BJ (cell line): ENCODE measurements at regions not wholly inside any gene's neighbourhood (a gene's known extent, or its start where the extent isn't known, plus 50 kb on each side); places are given as distances from the start of the nearest gene placed in this dataset.
A peak's percentile ranks its signal among the peaks of the same experiment; 100 is the strongest.

Experiments
- CTCF ChIA-PET: fragments of 350-600 bp; formaldehyde crosslinking; extraction: SDS; loops from one replicate; lab custom pipeline; 2021; ENCODE audit warnings: antibody characterized with exemption, inconsistent platforms; lab: Yijun Ruan, JAX
- POLR2A ChIA-PET: fragments of 300-600 bp; sonication (Branson Sonifier 250); formaldehyde crosslinking; extraction: SDS; loops from one replicate; lab custom pipeline; 2021; ENCODE audit warnings: antibody characterized with exemption; lab: Charles Lee
- DNase-seq: peaks from one replicate; pipeline ENCODE4 v3.0.0-alpha.2; 2011; ENCODE audit warnings: low read depth
- H3K27me3 ChIP-seq: 2 replicates; pipeline ENCODE4 v1.6.0; 2011; ENCODE audit warnings: low read length; ENCODE audit not compliant: control insufficient read depth, insufficient read depth
- H3K36me3 ChIP-seq: 2 replicates; pipeline ENCODE4 v1.5.1; 2011; ENCODE audit warnings: low read length; ENCODE audit not compliant: control insufficient read depth, insufficient read depth
- H3K4me3 ChIP-seq: 2 replicates; pipeline ENCODE4 v1.5.1; 2011; ENCODE audit warnings: low read depth, mild to moderate bottlenecking, control low read depth, low read length
- TF ChIP-seq, protein P1 (sequence below): IDR thresholded peaks from 2 replicates; pipeline ENCODE4 v1.5.1; 2011; ENCODE audit warnings: low read depth, mild to moderate bottlenecking, control low read depth, inconsistent platforms, low read length, moderate library complexity; ENCODE audit not compliant: insufficient read depth

DNA sequence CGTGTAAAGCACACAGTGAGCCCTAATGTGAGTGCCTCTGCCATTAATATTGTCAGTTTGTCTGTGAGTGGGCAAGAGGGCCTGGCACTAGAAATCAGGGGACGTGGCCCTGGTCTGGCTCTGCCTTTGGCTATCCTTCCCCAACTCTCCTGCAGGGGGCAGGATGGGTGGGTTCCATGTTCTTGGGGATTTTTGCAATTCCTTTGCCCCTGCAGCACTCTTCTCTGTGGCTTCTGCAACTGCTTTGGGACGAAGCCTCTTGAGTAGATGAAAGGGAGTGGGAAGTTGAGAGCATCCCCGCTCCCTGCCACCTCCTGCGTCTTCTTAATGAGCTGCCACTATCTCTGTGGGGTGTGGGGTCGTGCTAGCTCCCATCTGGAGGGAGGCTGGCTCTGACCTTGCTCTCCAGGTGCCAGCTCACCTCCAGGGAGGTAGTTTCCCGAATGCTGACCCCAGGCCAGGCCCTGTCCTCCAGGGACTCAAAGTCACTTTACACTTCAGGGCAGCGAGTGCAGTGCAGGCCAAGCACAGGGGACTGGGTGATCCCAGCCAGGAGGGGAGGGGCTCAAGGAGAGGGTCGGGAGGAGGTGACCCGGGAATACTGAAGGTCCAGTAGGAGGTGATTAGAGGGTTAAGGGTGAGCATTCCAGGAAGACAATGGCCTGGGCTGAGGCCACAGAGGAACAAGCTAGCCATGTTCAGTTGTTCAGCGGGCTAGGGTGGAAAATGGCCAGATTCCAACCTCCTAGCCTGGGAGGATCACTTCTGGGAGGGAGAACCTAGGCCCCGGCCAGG, 121.0 kb upstream of the NLRP1 start:
- POLR2A ChIA-PET: no interaction called here
- CTCF ChIA-PET: interaction anchor here (0.6 to 6.9 kb wide), 9 partner anchors 8 to 180 kb away, joined by 3 to 48 read pairs (median 6); no protein-coding TSS in a partner anchor
- Histone ChIP-seq H3K36me3 (no peaks in the 10 kb centered on the region), H3K27me3 (no peaks in the 10 kb centered on the region), H3K4me3 (no peak overlapping the region)
- TF ChIP-seq, protein P1, sequence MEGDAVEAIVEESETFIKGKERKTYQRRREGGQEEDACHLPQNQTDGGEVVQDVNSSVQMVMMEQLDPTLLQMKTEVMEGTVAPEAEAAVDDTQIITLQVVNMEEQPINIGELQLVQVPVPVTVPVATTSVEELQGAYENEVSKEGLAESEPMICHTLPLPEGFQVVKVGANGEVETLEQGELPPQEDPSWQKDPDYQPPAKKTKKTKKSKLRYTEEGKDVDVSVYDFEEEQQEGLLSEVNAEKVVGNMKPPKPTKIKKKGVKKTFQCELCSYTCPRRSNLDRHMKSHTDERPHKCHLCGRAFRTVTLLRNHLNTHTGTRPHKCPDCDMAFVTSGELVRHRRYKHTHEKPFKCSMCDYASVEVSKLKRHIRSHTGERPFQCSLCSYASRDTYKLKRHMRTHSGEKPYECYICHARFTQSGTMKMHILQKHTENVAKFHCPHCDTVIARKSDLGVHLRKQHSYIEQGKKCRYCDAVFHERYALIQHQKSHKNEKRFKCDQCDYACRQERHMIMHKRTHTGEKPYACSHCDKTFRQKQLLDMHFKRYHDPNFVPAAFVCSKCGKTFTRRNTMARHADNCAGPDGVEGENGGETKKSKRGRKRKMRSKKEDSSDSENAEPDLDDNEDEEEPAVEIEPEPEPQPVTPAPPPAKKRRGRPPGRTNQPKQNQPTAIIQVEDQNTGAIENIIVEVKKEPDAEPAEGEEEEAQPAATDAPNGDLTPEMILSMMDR: peak; percentile 39
- no peak for DNase-seq

DNA sequence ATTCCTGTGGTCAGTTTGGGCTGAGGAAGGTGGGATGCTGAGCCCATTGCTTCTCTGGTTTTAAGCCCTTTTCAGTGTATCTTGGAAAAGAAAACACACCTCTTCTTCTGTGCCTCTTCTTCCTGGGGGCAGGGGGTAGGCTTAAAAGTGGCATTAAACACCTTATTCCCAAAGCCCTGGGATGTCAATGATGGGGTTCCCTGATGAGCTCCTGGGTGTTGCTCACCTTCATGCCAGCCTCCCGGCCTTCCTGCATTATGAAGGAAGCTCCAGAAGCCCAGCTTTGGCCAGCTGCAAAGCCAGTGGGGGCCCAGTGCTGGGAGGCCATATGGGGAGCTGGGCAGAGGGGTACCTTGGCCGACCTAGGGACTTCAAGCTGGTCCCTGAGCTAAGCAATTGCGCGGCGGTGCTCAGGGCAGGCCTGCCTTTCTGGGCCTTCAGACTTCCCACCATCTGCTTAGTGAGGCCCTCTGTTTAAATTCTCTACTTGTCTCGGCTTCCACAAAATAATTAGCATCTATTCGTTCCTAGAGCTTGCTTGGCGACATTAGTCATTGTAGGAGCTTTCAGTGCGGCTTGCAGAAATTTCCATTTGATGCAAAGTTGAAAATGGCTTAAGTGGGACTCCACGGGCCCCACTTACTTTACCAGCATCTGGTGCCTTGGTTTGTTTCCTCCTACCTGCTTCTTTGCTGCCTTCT, 121.7 kb upstream of the NLRP1 start:
- TF ChIP-seq, protein P1: no peak
- ChIA-PET POLR2A (no interaction called here), CTCF (interaction anchor here (0.6 to 6.9 kb wide), 18 partner anchors 9 to 707 kb away, joined by 3 to 48 read pairs (median 4); partner anchors contain the start of gene NLRP1)
- DNase-seq: no peak
- no peaks in the 10 kb centered on the region for H3K36me3 ChIP-seq
- H3K27me3 ChIP-seq: 0 out of 2 replicates have a peak, but pooled peaks cover 2% of the 10 kb centered on the region
- no peak overlapping the region for H3K4me3 ChIP-seq

DNA sequence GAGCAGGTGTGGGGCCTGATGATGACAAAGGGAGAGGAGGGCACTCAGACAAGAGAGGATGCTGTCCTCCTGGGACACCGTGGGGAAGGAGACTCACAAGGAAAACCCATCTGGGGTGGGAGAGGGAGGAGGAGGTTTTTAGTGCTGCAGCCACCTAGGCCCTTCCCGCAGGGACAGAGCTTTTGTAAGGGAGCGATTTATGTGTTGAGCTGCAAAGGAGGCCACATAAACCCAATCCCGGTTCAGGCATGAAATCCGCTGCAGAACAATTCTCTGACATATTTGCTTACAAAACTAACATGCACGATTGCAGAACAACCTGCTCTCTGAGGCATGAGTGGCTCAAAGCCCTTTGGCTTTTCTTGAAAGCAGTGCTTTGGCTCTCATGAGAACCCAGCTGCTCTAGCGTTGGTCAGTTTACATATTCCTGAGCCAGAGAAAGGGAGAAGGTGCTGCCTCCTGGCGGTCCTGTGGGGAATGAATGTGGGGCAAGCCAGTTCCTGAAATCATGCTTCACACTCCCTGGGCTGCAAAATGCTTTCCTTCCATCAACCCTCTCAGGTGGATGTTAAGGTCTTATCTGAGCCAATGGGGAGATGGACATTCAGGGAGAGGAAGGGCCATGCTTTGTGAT, 122.4 kb upstream of the NLRP1 start:
- DNase-seq: no peak
- no peaks in the 10 kb centered on the region for H3K36me3 ChIP-seq
- H3K4me3 ChIP-seq: no peak overlapping the region
- H3K27me3 ChIP-seq: 0 out of 2 replicates have a peak, but pooled peaks cover 2% of the 10 kb centered on the region
- TF ChIP-seq, protein P1: peak; percentile 90
- CTCF ChIA-PET: interaction anchor here (0.6 to 6.9 kb wide), 18 partner anchors 10 to 707 kb away, joined by 3 to 48 read pairs (median 4); partner anchors contain the start of gene NLRP1
- POLR2A ChIA-PET: no interaction called here

DNA sequence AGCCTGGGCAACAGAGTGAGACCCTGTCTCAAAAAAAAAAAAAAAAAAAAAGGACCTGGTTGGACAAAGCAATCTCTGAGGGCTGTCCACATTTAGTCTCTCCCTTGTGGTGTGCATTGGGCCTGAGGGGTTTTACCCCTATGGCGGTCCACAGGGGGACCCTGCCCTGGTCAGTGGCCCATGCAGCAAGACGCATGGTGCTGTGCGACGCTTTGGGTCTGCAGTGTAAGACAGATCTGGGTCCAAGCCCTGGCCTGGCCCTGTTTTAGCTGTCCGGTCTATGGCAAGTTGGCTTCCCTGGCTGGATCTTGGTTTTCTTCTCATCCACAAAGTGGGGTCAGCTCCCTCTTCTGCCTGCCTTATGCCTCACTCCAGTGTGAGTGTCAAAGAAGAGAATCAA, 123.2 kb upstream of the NLRP1 start:
- Histone ChIP-seq H3K4me3 (no peak overlapping the region), H3K27me3 (0 out of 2 replicates have a peak, but pooled peaks cover 6% of the 10 kb centered on the region), H3K36me3 (no peaks in the 10 kb centered on the region)
- POLR2A ChIA-PET: no interaction called here
- TF ChIP-seq, protein P1: no peak
- no peak for DNase-seq
- CTCF ChIA-PET: interaction anchor here (1.0 to 6.9 kb wide), 7 partner anchors 11 to 178 kb away, joined by 4 to 48 read pairs (median 7); partner anchors contain the start of gene NLRP1
